DMS 273 (cell line): ENCODE measurements at regions not wholly inside any gene's neighbourhood (a gene's known extent, or its start where the extent isn't known, plus 50 kb on each side); places are given as distances from the start of the nearest gene placed in this dataset.
"Not testable (repeated sequence)": the region's sequence is repeated elsewhere in the genome, so short reads cannot be mapped to it uniquely, and the experiment has no call there.

ENCODE experiments used
- DNase-seq: peaks from one replicate; lab custom pipeline; 2025; ENCODE audit not compliant: unreplicated experiment; lab: John Stamatoyannopoulos, UW

- no peak for DNase-seq
Measured at GRCh38 chr12:83958997-83959396, 953.6 kb downstream of the SLC6A15 start.

GRCh38 chr12:83954956-83955601 lies 957.5 kb downstream of the SLC6A15 start:
- no peak for DNase-seq

GRCh38 chr12:83954071-83954789 lies 958.4 kb downstream of the SLC6A15 start:
- DNase-seq = no peak

GRCh38 chr12:83945871-83946270 lies 966.7 kb downstream of the SLC6A15 start:
- peak; percentile 4 for DNase-seq

GRCh38 chr12:83939718-83940117 lies 972.9 kb downstream of the SLC6A15 start:
- DNase-seq = no peak

- no peak for DNase-seq
Measured at GRCh38 chr12:83933615-83934014, 979.0 kb downstream of the SLC6A15 start.

- peak; percentile 14 for DNase-seq
Measured at GRCh38 chr12:83932011-83932410, 980.6 kb downstream of the SLC6A15 start.

- DNase-seq = no peak
Measured at GRCh38 chr12:83931451-83931850, 981.1 kb downstream of the SLC6A15 start.

- DNase-seq = not testable (repeated sequence)
Measured at GRCh38 chr12:83929792-83930191, 982.8 kb downstream of the SLC6A15 start.

GRCh38 chr12:83920821-83921547 lies 991.6 kb downstream of the SLC6A15 start:
- DNase-seq = peak; percentile 1

- no peak for DNase-seq
Measured at GRCh38 chr12:83919081-83919480, 993.5 kb downstream of the SLC6A15 start.

GRCh38 chr12:83904175-83904574 lies 1008.4 kb downstream of the SLC6A15 start:
- no peak for DNase-seq

GRCh38 chr12:83896416-83896815 lies 1016.2 kb downstream of the SLC6A15 start:
- no peak for DNase-seq

- no peak for DNase-seq
Measured at GRCh38 chr12:83893101-83893500, 1019.5 kb downstream of the SLC6A15 start.

- no peak for DNase-seq
Measured at GRCh38 chr12:83889745-83890144, 1022.9 kb downstream of the SLC6A15 start.

- no peak for DNase-seq
Measured at GRCh38 chr12:83886479-83886878, 1026.1 kb downstream of the SLC6A15 start.

- not testable (repeated sequence) for DNase-seq
Measured at GRCh38 chr12:83870921-83871599, 1041.5 kb downstream of the SLC6A15 start.

GRCh38 chr12:83866477-83866876 lies 1046.1 kb downstream of the SLC6A15 start:
- DNase-seq = no peak

GRCh38 chr12:83865431-83865830 lies 1047.2 kb downstream of the SLC6A15 start:
- no peak for DNase-seq

- DNase-seq = no peak
Measured at GRCh38 chr12:83864054-83864453, 1048.5 kb downstream of the SLC6A15 start.

GRCh38 chr12:83859021-83859420 lies 1053.6 kb downstream of the SLC6A15 start:
- DNase-seq = no peak
